Dendritic cell treated with granulocyte-macrophage colony-stimulating factor and Interleukin-4, amounts not matched to agents 40 ng/mL and 50 ng/mL, for 4 days (primary cell): ENCODE measurements at regions not wholly inside any gene's neighbourhood (a gene's known extent, or its start where the extent isn't known, plus 50 kb on each side); places are given as distances from the start of the nearest gene placed in this dataset.

Source experiments
- H3K27ac Mint-ChIP-seq: one replicate; pipeline ENCODE4 v1.8.0; 2022; ENCODE audit warnings: mild to moderate bottlenecking, mixed read lengths
- H3K27me3 Mint-ChIP-seq: one replicate; pipeline ENCODE4 v1.8.0; 2022; ENCODE audit warnings: mild to moderate bottlenecking, mixed read lengths
- H3K36me3 Mint-ChIP-seq: one replicate; pipeline ENCODE4 v1.8.0; 2022; ENCODE audit warnings: low read depth, mixed read lengths
- H3K4me1 Mint-ChIP-seq: one replicate; pipeline ENCODE4 v1.8.0; 2022; ENCODE audit warnings: low read depth, mixed read lengths
- H3K4me3 Mint-ChIP-seq: one replicate; pipeline ENCODE4 v1.8.0; 2022; ENCODE audit warnings: mild to moderate bottlenecking, moderate library complexity, mixed read lengths
- H3K9me3 Mint-ChIP-seq: one replicate; pipeline ENCODE4 v1.8.0; 2022; ENCODE audit warnings: mixed read lengths
- intact Hi-C: fragments of 100-400 bp; cut with micrococcal nuclease; formaldehyde crosslinking; loops from one replicate; pipeline ENCODE4 v1.15.0; 2022

- Mint-ChIP-seq H3K36me3 (no peaks in the 10 kb centered on the region), H3K4me1 (no peaks in the 10 kb centered on the region), H3K27me3 (peaks cover 6% of the 10 kb centered on the region), H3K9me3 (no peaks in the 10 kb centered on the region), H3K27ac (no peak overlapping the region), H3K4me3 (no peak overlapping the region)
- intact Hi-C loops, result no loop called here
Measured at GRCh38 chr16:56108724-56109123, 82.6 kb upstream of the GNAO1 start.

DNA sequence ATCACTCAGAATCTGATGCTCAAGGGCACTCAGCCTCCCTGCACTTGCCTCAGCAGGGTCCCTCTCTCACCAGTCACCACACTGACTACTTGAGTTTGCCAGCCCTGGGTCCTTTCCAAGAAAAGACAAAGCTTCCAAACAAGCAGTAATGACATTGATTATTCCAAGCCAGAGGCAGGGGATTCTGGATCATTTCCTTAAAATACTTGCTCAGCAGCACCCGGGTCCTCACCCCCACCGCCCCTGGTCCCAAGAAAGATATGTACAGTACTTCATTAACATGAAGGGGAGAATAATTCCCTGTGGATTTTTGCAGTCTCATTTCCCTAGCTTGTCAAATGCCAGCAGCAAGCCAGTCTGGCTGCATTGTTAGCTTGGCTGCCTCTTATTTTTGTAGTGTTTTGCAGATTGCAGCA lies 83.2 kb upstream of the GNAO1 start:
- no peak overlapping the region for H3K27ac Mint-ChIP-seq
- intact Hi-C loops, result no loop called here
- H3K36me3 Mint-ChIP-seq, result no peaks in the 10 kb centered on the region
- no peak overlapping the region for H3K4me3 Mint-ChIP-seq
- no peaks in the 10 kb centered on the region for H3K4me1 Mint-ChIP-seq
- no peaks in the 10 kb centered on the region for H3K9me3 Mint-ChIP-seq
- peaks cover 6% of the 10 kb centered on the region for H3K27me3 Mint-ChIP-seq

GRCh38 chr16:56106527-56106926 lies 84.8 kb upstream of the GNAO1 start:
- intact Hi-C loops, result no loop called here

GRCh38 chr16:56102906-56103305 lies 88.4 kb upstream of the GNAO1 start:
- Mint-ChIP-seq H3K27ac (no peak overlapping the region), H3K9me3 (no peaks in the 10 kb centered on the region), H3K36me3 (no peaks in the 10 kb centered on the region), H3K4me1 (no peaks in the 10 kb centered on the region), H3K4me3 (no peak overlapping the region), H3K27me3 (peaks cover 16% of the 10 kb centered on the region)
- intact Hi-C loops, result no loop called here

More at GRCh38 chr16:56106527-56106926, 84.8 kb upstream of the GNAO1 start:
- Mint-ChIP-seq H3K36me3 (no peaks in the 10 kb centered on the region), H3K4me3 (no peak overlapping the region), H3K27me3 (peaks cover 6% of the 10 kb centered on the region), H3K9me3 (no peaks in the 10 kb centered on the region), H3K4me1 (no peaks in the 10 kb centered on the region), H3K27ac (no peak overlapping the region)

- intact Hi-C loops, result no loop called here
- H3K9me3 Mint-ChIP-seq, result no peaks in the 10 kb centered on the region
- H3K4me1 Mint-ChIP-seq, result no peaks in the 10 kb centered on the region
- no peak overlapping the region for H3K27ac Mint-ChIP-seq
- no peaks in the 10 kb centered on the region for H3K36me3 Mint-ChIP-seq
- H3K27me3 Mint-ChIP-seq, result peaks cover 14% of the 10 kb centered on the region
- H3K4me3 Mint-ChIP-seq, result no peak overlapping the region
Measured at GRCh38 chr16:56102183-56102686, 89.1 kb upstream of the GNAO1 start.

GRCh38 chr16:56101480-56101879 lies 89.8 kb upstream of the GNAO1 start:
- Mint-ChIP-seq H3K36me3 (no peaks in the 10 kb centered on the region), H3K9me3 (no peaks in the 10 kb centered on the region), H3K27ac (no peak overlapping the region), H3K4me3 (no peak overlapping the region), H3K4me1 (no peaks in the 10 kb centered on the region), H3K27me3 (peaks cover 13% of the 10 kb centered on the region)
- intact Hi-C loops, result no loop called here

- peaks cover 16% of the 10 kb centered on the region for H3K27me3 Mint-ChIP-seq
- no peaks in the 10 kb centered on the region for H3K9me3 Mint-ChIP-seq
- intact Hi-C loops, result no loop called here
- no peaks in the 10 kb centered on the region for H3K4me1 Mint-ChIP-seq
- no peak overlapping the region for H3K4me3 Mint-ChIP-seq
- no peak overlapping the region for H3K27ac Mint-ChIP-seq
- no peaks in the 10 kb centered on the region for H3K36me3 Mint-ChIP-seq
Measured at GRCh38 chr16:56097306-56097705, 94.0 kb upstream of the GNAO1 start.

DNA sequence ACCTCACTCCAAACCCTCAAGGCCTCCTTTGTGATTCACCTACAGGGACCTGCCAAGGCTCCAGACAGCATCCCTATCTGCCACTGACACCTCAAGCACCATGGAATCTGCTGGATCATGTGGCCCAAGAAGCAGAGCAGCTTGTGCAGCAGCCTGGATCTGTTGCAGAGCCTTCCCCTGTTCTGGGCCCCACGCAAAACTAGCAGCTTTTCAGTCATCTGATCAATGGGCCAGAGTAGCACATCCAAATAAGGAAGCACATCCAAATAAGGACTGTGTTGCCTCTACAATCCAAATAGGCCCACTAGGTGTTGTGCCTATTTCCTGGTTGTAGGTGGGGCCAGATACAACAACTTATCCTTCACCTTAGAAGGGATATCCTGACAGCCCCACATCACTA lies 97.1 kb upstream of the GNAO1 start:
- H3K4me1 Mint-ChIP-seq, result no peaks in the 10 kb centered on the region
- no peaks in the 10 kb centered on the region for H3K9me3 Mint-ChIP-seq
- H3K4me3 Mint-ChIP-seq, result no peak overlapping the region
- H3K27me3 Mint-ChIP-seq, result peaks cover 11% of the 10 kb centered on the region
- intact Hi-C loops, result no loop called here
- no peak overlapping the region for H3K27ac Mint-ChIP-seq
- H3K36me3 Mint-ChIP-seq, result no peaks in the 10 kb centered on the region

DNA sequence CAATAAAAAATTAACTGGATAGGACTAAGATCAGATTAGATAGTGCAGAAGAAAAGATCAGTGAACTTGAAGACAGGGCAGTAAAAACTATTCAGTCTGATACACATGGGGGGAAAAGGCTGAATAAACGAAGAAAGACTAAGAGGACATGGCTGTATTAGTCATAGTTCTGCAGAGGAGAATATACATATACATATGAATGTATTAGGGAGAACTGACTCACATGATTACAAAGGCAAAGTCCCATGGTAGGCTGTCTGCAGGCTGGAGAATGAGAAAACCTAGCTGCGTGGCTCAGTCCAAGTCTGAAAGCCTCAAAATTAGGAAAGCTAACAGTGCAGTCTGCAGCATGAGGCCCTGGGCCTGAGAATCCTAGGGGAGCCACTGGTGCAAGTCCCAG lies 98.2 kb upstream of the GNAO1 start:
- Mint-ChIP-seq H3K27ac (no peak overlapping the region), H3K27me3 (peaks cover 5% of the 10 kb centered on the region), H3K4me3 (no peak overlapping the region), H3K9me3 (no peaks in the 10 kb centered on the region), H3K36me3 (no peaks in the 10 kb centered on the region), H3K4me1 (no peaks in the 10 kb centered on the region)
- intact Hi-C loops, result no loop called here

GRCh38 chr16:56090076-56090475 lies 101.2 kb upstream of the GNAO1 start:
- intact Hi-C loops, result no loop called here
- H3K27me3 Mint-ChIP-seq, result peaks cover 9% of the 10 kb centered on the region
- H3K9me3 Mint-ChIP-seq, result no peaks in the 10 kb centered on the region
- no peaks in the 10 kb centered on the region for H3K36me3 Mint-ChIP-seq
- no peak overlapping the region for H3K27ac Mint-ChIP-seq
- H3K4me1 Mint-ChIP-seq, result no peaks in the 10 kb centered on the region
- H3K4me3 Mint-ChIP-seq, result no peak overlapping the region

GRCh38 chr16:56087626-56088025 lies 103.7 kb upstream of the GNAO1 start:
- intact Hi-C loops, result no loop called here
- H3K9me3 Mint-ChIP-seq, result no peaks in the 10 kb centered on the region
- H3K27ac Mint-ChIP-seq, result no peak overlapping the region
- H3K27me3 Mint-ChIP-seq, result peaks cover 9% of the 10 kb centered on the region
- H3K4me1 Mint-ChIP-seq, result no peaks in the 10 kb centered on the region
- H3K4me3 Mint-ChIP-seq, result no peak overlapping the region
- no peaks in the 10 kb centered on the region for H3K36me3 Mint-ChIP-seq

DNA sequence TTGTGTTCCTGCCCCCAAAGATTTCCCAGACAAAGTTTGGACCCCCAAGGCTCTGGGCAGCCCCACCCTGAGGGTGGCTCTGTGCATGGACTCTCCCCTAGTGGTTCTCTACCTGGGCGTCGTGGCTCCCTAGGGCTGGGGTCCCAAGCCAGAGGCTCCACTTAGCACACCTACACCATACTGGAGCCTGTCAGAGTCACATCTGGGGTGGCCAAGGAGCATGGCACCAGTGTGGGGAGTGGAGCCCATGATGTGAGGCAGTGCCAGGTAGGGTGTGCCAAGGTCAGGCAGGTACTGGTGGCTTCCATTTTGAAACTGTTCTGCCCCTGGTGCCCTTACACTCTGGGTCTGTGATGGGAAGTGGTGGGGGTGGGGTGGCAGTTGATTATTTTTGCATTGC lies 109.9 kb upstream of the GNAO1 start:
- Mint-ChIP-seq H3K4me3 (no peak overlapping the region), H3K4me1 (no peaks in the 10 kb centered on the region), H3K27ac (no peak overlapping the region), H3K27me3 (peaks cover 1% of the 10 kb centered on the region), H3K36me3 (no peaks in the 10 kb centered on the region), H3K9me3 (no peaks in the 10 kb centered on the region)
- intact Hi-C loops, result no loop called here

DNA sequence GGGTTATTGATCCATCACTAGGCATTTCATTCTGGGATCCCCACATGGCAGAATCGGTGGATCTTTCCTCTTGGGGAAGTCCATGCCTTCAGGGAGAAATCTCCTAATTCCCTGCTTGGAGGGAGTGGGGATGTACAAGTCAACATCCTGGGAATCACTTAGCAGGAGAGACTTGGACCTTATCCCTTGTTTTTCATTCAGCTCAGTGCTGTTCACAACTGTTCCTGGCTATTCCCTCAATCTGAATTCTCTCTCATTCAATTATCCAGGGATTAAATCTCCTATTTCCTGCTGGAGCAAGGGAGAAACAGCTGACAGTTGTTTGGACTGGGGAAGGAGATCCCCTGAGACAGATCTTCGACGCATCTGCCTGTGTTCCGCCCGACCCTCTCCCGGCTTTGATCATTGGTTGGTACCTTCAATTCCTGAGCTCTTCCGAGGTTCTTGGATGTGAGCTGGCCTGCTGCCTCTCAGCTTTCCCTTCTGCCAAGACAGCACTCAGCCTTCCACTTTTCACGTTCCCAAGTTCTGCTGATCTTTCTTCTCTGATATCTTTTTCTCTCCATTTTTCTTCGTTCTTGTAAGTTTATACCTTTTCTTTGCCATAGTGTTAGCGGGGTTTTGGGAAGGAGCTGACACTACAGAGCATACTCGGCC lies 115.4 kb upstream of the GNAO1 start:
- Mint-ChIP-seq H3K9me3 (no peaks in the 10 kb centered on the region), H3K27ac (no peak overlapping the region), H3K4me3 (no peak overlapping the region), H3K36me3 (no peaks in the 10 kb centered on the region), H3K4me1 (peaks cover 5% of the 10 kb centered on the region), H3K27me3 (peaks cover 17% of the 10 kb centered on the region)
- intact Hi-C loops, result no loop called here

- Mint-ChIP-seq H3K4me3 (no peak overlapping the region), H3K27ac (no peak overlapping the region), H3K27me3 (peaks cover 19% of the 10 kb centered on the region), H3K36me3 (no peaks in the 10 kb centered on the region), H3K9me3 (no peaks in the 10 kb centered on the region), H3K4me1 (peaks cover 5% of the 10 kb centered on the region)
- intact Hi-C loops, result no loop called here
Measured at GRCh38 chr16:56073508-56073907, 117.8 kb upstream of the GNAO1 start.

DNA sequence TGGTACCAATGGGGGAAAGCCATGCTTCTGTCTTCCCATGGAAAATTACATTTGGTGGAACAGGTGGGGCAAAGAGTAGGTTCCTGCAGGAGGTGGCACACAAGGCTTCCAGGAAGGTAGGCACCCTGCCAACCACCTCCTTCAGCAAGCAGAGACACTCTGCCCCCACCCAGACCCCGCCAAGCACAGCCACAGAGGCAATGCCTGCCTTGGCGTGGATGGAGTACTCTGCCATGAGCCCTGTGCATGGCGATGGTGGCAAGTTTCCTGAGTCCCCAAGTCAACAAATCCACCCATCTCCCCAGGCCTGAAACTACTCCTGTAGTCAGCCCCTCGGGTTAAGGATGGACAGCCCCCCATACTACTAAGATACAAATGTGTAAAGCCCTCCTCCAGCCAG lies 119.2 kb upstream of the GNAO1 start:
- Mint-ChIP-seq H3K4me3 (no peak overlapping the region), H3K27ac (no peak overlapping the region), H3K4me1 (peaks cover 5% of the 10 kb centered on the region), H3K27me3 (peaks cover 19% of the 10 kb centered on the region), H3K9me3 (no peaks in the 10 kb centered on the region), H3K36me3 (no peaks in the 10 kb centered on the region)
- intact Hi-C loops, result no loop called here
